Kidney (tissue), 13 donors: ENCODE measurements at regions not wholly inside any gene's neighbourhood (a gene's known extent, or its start where the extent isn't known, plus 50 kb on each side); places are given as distances from the start of the nearest gene placed in this dataset.

Experiments
- DNase-seq, 5 donors: peaks; one replicate each; pipeline ENCODE4 v3.0.0-alpha.2; 2013 to 2020
- FAIRE-seq: peaks from 2 replicates; lab custom pipeline; 2012; peaks lifted over from hg19 to GRCh38; lab: Jason Lieb, UNC
- H3K27ac ChIP-seq, 2 donors: one replicate each; pipeline ENCODE4 v1.7.0; 2013; ENCODE audit warnings: low read depth in 2 of 2, low read length in 2 of 2, inconsistent platforms in 1 of 2
- H3K27me3 ChIP-seq: one replicate; pipeline ENCODE4 v1.7.1; 2013; ENCODE audit warnings: low read length, inconsistent platforms; ENCODE audit not compliant: control insufficient read depth, insufficient read depth
- H3K36me3 ChIP-seq, 3 donors: one replicate each; pipeline versions ENCODE4 v1.7.0 to v1.7.1; 2013; ENCODE audit warnings: low read length in 3 of 3, control low read depth in 1 of 3, inconsistent platforms in 1 of 3; ENCODE audit not compliant: insufficient read depth in 3 of 3, control insufficient read depth in 2 of 3
- H3K4me1 ChIP-seq, 3 donors: one replicate each; pipeline versions ENCODE4 v1.7.0 to v1.7.1; 2013; ENCODE audit warnings: low read length in 3 of 3, inconsistent platforms in 1 of 3, low read depth in 1 of 3; ENCODE audit not compliant: control insufficient read depth in 2 of 3, insufficient read depth in 2 of 3
- H3K4me3 ChIP-seq, 3 donors: one replicate each; pipeline versions ENCODE4 v1.7.0 to v1.8.1; 2013; ENCODE audit warnings: low read length in 3 of 3, control low read depth in 1 of 3, inconsistent platforms in 1 of 3
- H3K9ac ChIP-seq, 3 donors: one replicate each; pipeline versions ENCODE4 v1.7.0 to v1.7.1; 2013; ENCODE audit warnings: low read length in 3 of 3, control low read depth in 1 of 3, inconsistent platforms in 1 of 3
- H3K9me3 ChIP-seq, 3 donors: one replicate each; pipeline versions ENCODE4 v1.7.0 to v1.7.1; 2013; ENCODE audit warnings: low read length in 3 of 3, control low read depth in 1 of 3, inconsistent platforms in 1 of 3; ENCODE audit not compliant: control insufficient read depth in 2 of 3, insufficient read depth in 1 of 3
- CTCF ChIP-seq: IDR thresholded peaks from 3 replicates; pipeline ENCODE4 v1.5.1; 2012; ENCODE audit warnings: mild to moderate bottlenecking, moderate library complexity, borderline replicate concordance; ENCODE audit not compliant: insufficient read depth; ENCODE audit errors: extremely low read depth
- intact Hi-C: fragments of 100-400 bp; cut with DNase I; formaldehyde crosslinking; loops from one replicate; pipeline ENCODE4 v1.11.1; 2022
- donor health status: control.
- donor health status: control.
- donor health status: control.
- donor health status: control.
- donor health status: control.
- donor health status: DM: yes; HTN: yes; CAD: no.
- donor health status: Normal renal cell carcinoma (clear cell type).

- no peak overlapping the region for H3K9ac ChIP-seq
- no peaks in the 10 kb centered on the region for H3K9me3 ChIP-seq
- H3K4me3 ChIP-seq: no peak overlapping the region
- TF ChIP-seq CTCF: no peak
- no peak overlapping the region for H3K27ac ChIP-seq
- DNase-seq: no peak
- H3K27me3 ChIP-seq: no peaks in the 10 kb centered on the region
- H3K4me1 ChIP-seq: no peaks in the 10 kb centered on the region
- FAIRE-seq: peak; percentile 62
- intact Hi-C loops: no loop called here
- H3K36me3 ChIP-seq: no peaks in the 10 kb centered on the region
Measured at GRCh38 chrX:99603091-99603814, 806.8 kb downstream of the PCDH19 start.

GRCh38 chrX:99602107-99602506 is 808.0 kb downstream of the PCDH19 start:
- no peaks in the 10 kb centered on the region for H3K27me3 ChIP-seq
- FAIRE-seq: peak; percentile 45
- H3K4me1 ChIP-seq: no peaks in the 10 kb centered on the region
- H3K4me3 ChIP-seq: no peak overlapping the region
- no peak overlapping the region for H3K9ac ChIP-seq
- intact Hi-C loops: no loop called here
- no peak for DNase-seq
- no peaks in the 10 kb centered on the region for H3K9me3 ChIP-seq
- TF ChIP-seq CTCF: no peak
- no peak overlapping the region for H3K27ac ChIP-seq
- H3K36me3 ChIP-seq: no peaks in the 10 kb centered on the region

- no peak for FAIRE-seq
- H3K4me1 ChIP-seq: no peaks in the 10 kb centered on the region
- no peak overlapping the region for H3K9ac ChIP-seq
- DNase-seq: no peak
- no peak for TF ChIP-seq CTCF
- intact Hi-C loops: no loop called here
- H3K9me3 ChIP-seq: no peaks in the 10 kb centered on the region
- H3K27ac ChIP-seq: no peak overlapping the region
- H3K36me3 ChIP-seq: no peaks in the 10 kb centered on the region
- H3K4me3 ChIP-seq: no peak overlapping the region
- H3K27me3 ChIP-seq: no peaks in the 10 kb centered on the region
Measured at GRCh38 chrX:99588936-99589335, 821.1 kb downstream of the PCDH19 start.

- Histone ChIP-seq H3K9me3 (no peaks in the 10 kb centered on the region), H3K9ac (no peak overlapping the region)
Measured at GRCh38 chrX:99572711-99573110, 837.4 kb downstream of the PCDH19 start.

More at GRCh38 chrX:99572711-99573110, 837.4 kb downstream of the PCDH19 start:
- no peak for FAIRE-seq
- TF ChIP-seq CTCF: no peak
- intact Hi-C loops: no loop called here
- DNase-seq: no peak
- H3K4me3 ChIP-seq: no peak overlapping the region
- no peaks in the 10 kb centered on the region for H3K4me1 ChIP-seq
- H3K27me3 ChIP-seq: no peaks in the 10 kb centered on the region
- no peak overlapping the region for H3K27ac ChIP-seq
- no peaks in the 10 kb centered on the region for H3K36me3 ChIP-seq
